ENCODE measurements at regions not wholly inside any gene's neighbourhood (a gene's known extent, or its start where the extent isn't known, plus 50 kb on each side); places are given as distances from the start of the nearest gene placed in this dataset.

GRCh38 chr15:66940368-66940767, 125.0 kb upstream of the SMAD3 start (continued):
- TF ChIP-seq KAT2A (conservative IDR thresholded peaks at IDR 0.05; ENCODE audit: control insufficient read depth, low read depth, low read length) (no peak), ZNF592 (IDR thresholded peaks at IDR 0.05) (no peak), PML (IDR thresholded peaks at IDR 0.05; ENCODE audit: low read length) (no peak), BRCA1 (IDR thresholded peaks at IDR 0.05; ENCODE audit: low read depth, low read length) (no peak), SMARCA5 (IDR thresholded peaks at IDR 0.05) (peak; percentile 64; the same call in 1 of the 2 replicates), ZBTB11 (CRISPR knock-in tag; IDR thresholded peaks at IDR 0.05) (no peak), NBN (IDR thresholded peaks at IDR 0.05) (no peak), SKIL (IDR thresholded peaks at IDR 0.05; ENCODE audit: low read depth, poor library complexity, severe bottlenecking) (no peak), IKZF2 (IDR thresholded peaks at IDR 0.05) (peak; percentile 43 to 66; a peak in 2 of 4 replicates), BMI1 (IDR thresholded peaks at IDR 0.05; ENCODE audit: borderline replicate concordance) (no peak), FOS (IDR thresholded peaks at IDR 0.05; ENCODE audit: borderline replicate concordance, extremely low read depth, insufficient read length) (no peak), BCL11A (IDR thresholded peaks at IDR 0.05; ENCODE audit: low read depth, low read length) (no peak), MXI1 (IDR thresholded peaks at IDR 0.05; ENCODE audit: low read depth, low read length) (no peak), NFXL1 (IDR thresholded peaks at IDR 0.05; ENCODE audit: borderline replicate concordance) (no peak), BCL3 (IDR thresholded peaks at IDR 0.05; ENCODE audit: borderline replicate concordance, insufficient read depth, low read depth, low read length, poor library complexity, severe bottlenecking) (no peak), CREM (IDR thresholded peaks at IDR 0.05; ENCODE audit: low read depth) (no peak), YY1 (IDR thresholded peaks at IDR 0.05; ENCODE audit: low read depth, low read length) (no peak), SRF (IDR thresholded peaks at IDR 0.05; ENCODE audit: low read depth in 2 of 2, low read length in 2 of 2) (no peak), RAD51 (IDR thresholded peaks at IDR 0.05) (no peak), PKNOX1 (IDR thresholded peaks at IDR 0.05) (peak; percentile 92), CBFB (IDR thresholded peaks at IDR 0.05; ENCODE audit: low read depth) (no peak)
